Activated CD8-positive, alpha-beta memory T cell treated with anti-CD3 and anti-CD28 coated beads for 1 hour (primary cell): ENCODE measurements at regions not wholly inside any gene's neighbourhood (a gene's known extent, or its start where the extent isn't known, plus 50 kb on each side); places are given as distances from the start of the nearest gene placed in this dataset.

Experiments
- DNase-seq, 2 donors: peaks; one replicate each; pipeline ENCODE4 v3.0.0-alpha.2; 2020; ENCODE audit warnings: low read depth in 1 of 2; ENCODE audit errors: extremely low read depth in 1 of 2

DNA sequence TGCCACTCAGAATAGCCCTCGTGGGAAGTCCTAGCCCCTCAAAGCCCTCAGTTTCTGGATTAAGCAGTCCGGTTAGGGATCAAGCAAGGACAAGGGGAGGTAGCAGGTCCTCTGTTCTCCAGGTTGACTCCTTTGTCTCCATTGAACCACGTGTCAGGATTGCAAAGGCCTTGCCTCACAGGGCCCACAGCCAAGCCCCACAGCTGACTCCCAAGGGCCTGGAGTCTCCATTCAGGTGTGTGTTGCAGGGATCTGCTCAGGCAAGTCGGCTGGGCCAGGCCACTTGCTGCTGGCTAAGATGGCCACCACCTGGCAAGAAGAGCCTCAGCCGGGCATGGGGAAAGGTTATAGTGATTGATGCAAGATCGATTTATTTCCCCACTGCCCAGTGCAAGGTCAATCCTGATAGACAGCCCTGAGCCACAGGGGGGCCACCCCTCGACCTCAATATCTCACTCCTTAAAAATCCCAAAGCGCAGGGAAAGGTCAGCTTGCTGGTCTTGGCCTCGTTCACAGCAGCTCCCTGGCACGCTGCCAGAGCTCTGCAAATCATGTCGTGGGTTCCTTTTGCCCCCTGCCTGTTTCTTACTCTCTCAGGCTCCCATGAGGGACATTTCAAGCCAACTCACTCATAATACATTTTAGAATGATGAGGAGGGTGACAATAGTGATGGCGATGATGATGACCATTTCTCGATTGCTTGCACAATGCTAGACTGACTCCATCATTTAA, 75.9 kb downstream of the EDN3 start:
- DNase-seq, result no peak

DNA sequence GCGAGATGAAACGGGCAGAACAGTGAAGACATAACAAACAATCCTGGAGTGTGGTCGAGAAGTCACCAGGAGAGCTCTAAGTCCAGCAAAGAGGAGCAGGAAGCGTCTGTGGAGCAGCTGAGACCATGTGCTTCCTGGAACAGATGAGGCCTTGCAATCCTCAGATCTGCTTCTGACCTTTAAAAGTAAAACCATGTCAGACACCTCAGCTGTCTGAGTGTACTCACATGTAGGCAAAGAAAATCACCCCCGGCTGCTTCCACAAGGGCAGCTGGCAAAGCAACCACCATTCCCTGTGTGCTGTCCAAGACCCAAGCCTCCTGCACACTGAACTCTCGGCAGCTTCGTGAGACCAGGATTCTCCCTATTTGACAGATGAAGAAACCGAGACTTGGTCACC, 76.6 kb downstream of the EDN3 start:
- DNase-seq, result no peak

DNA sequence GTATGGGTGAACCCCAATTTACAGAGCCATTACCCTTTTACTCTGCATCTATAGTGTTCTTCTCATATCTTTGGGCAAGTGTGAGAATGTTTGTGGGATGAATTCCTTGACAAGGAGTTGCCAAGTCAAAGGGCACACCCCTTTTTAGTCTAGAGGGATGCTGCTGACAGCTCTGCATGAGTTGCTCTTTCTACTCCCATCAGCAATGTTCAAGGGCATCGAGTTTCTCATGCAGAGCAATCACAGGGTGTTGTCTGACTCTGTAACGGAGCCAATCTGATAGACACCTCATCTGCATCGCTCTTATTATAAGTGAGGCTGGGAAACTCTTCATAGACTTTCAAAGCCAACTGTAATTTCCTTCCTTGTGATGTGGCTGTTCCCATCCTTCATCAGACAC, 77.4 kb downstream of the EDN3 start:
- DNase-seq, result no peak

DNA sequence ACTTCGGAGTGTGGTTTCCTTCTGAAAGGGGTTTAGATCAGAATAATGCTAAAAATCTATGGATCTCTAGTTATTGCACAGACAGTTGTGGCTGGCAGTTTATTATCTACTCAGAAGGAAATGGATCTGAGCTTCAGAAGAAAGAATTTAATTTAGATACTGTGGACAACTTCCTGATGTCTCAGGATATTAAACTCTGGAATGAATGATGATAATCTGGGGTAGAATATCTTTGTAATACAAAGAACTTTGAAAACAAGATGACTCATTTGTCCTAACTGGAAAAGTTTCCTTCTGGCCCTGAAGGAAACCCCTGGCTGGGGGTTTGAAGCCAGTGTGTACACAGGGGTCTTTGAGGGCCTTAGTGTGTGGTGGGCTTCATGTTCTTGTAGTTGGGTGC, 78.0 kb downstream of the EDN3 start:
- DNase-seq, result no peak

DNA sequence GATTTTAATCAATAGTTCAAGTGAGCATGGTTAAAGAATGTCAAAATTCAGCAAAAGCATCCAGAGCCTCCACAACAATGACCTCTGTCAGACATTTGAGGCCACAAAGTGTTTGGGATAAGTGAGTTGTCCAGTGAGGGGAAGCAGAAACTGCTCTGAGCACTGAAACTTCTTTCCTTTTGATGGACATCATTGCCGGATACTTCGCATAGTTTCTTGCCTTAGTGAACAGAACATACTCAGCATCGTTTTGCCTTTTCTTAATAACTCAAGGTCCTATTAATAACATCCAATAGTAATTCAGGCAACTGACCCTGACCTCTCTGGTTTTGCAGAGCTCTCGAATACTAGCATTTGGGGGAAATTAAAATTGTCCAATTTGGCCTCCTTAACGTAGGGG, 78.6 kb downstream of the EDN3 start:
- no peak for DNase-seq

DNA sequence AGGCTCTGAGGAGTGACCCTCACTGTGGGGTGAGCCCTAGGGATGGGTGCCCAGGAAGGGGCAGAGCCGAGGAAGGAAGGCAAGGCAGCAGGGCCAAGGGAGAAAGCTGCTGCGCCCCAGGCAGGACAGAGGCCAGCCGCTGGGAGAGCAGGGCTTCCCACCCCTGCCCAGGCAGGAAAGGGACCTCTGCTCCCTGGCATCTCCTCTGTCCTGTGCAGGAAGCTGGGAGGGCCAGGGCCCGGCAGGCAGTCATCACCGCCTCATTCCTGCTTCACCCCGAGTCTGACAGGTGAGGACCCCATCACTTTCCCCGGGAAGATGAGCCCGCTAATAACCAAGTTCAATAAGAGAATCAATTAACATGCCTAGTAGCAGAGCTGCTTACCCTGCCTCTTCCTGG, 81.3 kb downstream of the EDN3 start:
- no peak for DNase-seq

DNA sequence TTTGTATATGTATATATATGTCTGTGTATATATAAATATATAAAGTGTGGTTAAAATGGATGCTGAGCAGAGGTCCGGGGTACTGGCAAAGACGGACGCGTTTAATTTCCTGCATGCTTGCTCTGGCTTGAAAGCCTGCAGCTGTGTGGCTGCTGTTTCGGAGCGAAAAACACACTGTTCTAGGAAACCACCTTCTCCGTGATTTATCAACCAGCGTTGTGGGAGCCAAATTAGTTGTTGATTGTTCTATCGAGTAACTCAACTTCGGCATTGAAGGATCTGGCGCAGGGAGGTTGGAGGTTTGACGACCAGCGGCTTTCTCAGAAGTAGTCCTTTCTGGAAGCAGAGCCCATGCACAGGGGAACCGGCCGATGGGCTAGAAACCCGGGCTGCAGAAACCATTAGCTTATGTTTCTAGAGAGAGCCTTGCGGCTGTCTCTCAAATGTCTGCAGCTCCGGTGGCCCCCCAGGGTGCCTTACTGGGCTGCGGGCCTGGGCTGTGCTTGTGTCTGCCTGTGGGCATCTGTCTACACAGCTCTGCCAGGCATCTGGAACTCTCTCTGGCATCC, 81.8 kb downstream of the EDN3 start:
- DNase-seq, result no peak

DNA sequence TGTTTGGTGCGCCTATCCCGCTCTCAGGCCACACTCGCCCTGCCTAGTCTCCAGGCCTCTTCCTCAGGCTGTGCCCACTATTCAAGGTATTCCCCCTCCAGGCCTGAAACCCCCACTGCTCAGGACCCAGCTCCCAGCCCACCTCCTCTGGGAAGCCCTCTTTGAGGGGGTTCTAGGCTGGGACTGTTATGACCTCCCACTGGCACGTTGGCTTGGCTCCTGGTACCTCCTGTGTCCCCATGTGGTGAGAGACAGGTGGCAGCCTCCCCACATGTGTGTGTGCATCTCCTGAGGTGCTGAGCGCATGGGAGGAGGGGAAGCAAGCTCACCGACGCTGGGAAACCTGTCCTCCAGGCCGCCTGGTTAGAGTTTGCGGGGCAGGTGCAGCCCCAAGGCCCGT, 82.5 kb downstream of the EDN3 start:
- no peak for DNase-seq

DNA sequence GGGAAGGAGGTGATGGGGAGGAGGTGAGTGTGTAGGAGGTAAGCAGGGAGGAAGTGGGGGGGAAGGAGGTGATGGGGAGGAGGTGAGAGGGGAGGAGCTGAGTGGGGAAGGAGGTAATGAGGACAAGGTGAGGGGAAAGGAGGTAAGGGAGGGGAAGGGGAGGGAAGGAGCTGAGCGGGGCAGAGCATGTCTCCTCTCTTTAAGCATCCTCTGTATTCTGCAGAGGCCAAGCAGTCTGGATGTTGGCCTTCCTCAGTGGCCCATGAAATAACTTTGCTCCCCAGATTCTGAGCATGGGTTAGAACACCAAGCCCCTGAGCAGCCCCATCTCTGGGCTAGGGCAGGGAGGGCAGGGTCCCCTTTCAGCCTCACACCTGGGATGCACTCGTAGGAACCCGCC, 84.6 kb downstream of the EDN3 start:
- no peak for DNase-seq

DNA sequence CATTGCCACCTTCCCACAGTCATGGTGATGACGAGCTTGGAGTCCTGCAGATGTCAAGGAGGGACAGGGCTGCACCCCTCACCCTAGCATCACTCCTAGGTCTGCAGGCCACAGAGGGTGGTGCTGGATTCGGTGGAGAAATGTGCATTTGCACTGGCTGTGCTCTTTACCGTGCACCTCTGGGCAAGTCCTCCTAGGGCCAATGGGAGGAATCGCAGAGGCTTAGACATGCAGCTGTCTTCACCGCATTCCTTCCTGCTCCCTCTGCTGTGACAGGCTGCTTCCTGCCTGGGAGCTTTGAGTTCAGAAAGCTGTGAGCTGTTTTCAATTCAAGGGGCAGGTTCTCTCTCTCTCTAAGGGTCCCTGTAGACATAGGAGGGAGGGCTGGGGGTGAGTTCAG, 85.1 kb downstream of the EDN3 start:
- no peak for DNase-seq

DNA sequence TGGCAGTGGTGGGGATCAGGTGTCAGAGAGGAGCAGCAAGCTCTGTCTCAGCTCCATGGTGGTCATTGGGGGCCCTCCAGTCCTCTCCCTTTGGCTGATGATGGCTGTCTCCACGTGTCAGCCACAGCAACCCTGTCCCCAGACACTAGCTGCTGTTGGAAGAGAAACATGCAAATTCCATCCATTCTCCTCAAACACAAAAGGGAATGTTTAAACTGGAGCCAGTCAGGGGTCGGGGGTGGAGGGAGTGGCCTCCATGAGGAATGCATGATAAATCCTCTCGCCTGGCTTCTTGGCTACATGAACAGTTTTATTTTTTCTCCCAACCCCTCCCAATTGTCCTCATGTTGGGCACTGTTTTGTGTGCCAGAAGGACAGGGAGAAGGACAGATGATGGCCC, 86.4 kb downstream of the EDN3 start:
- no peak for DNase-seq

DNA sequence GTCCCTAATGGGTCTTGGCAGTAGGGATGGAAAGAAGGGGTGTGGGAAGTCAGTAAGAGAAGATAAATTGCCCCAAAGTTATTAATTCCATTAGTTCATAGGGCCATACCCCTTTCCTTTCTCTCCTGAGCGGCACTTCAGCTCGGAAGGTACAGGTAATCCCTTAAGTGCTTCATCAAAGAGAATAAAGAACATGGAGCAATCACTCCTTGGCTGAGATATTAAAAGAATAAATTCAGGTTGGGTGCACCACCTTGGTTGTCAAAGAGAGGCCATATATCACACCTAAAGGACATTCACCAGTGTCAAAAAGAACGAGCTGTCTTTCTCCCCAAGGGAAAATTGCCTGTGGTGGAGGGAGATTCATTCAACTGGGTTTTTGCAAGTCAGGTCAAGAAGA, 87.5 kb downstream of the EDN3 start:
- DNase-seq, result no peak

DNA sequence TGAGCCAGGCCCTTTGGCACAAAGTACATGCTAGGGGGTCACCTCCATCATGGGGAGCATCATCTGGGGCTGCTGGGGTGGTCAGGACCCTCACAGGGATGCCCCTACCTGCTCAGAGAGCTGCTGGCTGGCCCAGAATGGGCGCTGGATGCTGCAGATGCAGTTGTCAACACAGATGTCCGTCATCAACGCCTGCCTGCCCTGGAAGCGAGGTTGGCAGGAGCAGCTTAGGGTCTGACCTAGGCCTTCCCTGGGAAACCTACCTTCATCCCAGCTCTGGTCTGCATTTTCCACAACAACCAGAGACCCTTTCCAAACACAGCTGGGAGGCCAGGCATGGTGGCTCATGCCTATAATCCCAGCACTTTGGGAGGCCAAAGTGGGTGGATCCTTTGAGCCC, 88.0 kb downstream of the EDN3 start:
- DNase-seq, result no peak

DNA sequence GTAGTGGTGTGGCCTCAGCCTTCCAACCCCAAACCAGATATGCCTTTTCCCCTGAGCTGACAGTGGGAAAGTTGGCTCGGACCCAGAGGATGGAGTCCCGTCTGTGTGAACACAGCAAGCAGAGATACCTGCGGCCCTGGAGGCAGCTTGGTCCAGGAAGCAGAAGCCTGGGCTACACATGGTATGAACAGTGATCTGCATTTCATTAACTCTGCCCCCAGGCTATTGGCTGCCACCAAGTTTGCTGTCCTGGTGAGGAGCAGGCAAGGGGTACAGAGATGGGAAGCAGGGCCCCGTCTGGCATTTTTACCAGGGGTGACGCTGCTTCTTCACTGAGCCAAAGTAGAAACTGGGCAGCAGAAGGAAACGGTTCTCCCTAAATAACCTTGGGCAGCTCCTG, 90.0 kb downstream of the EDN3 start:
- no peak for DNase-seq

DNA sequence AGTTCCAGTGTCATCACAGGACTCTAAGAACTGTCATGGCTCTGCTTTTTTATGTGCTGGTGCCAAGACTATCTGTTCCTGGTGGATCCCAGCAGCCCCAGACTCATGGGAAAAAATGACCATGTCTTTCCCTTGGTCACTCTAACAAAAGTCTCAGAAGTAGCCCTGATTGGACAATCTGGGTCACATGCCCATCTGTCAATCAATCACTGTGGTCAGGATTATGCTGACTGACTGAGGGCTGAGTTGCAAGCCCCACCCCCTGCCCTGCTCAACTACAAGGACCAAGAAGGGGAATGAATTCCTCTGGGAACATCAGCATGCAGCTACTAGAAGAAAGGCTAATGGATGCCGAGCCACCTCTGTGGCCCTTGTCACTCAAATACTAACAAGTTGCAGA, 91.6 kb downstream of the EDN3 start:
- no peak for DNase-seq

DNA sequence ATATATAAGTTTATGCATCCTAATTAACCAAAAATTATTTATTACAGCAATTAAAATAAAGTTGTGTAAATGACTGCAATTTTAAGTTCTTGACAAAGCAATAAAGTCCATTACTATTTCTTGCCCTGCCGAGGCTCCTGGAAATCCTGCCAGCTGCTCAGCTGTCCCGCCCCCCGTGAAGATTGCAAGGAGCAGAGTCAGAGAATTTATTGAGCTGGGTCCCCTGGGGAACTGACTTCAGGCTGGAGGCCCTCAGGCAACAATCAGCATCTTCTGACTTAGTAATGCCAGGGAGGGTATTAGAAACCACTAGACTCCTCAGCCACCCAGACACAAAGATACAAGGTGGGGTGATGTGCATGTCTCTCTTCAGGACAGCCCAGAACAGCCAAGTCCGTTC, 92.3 kb downstream of the EDN3 start:
- no peak for DNase-seq

DNA sequence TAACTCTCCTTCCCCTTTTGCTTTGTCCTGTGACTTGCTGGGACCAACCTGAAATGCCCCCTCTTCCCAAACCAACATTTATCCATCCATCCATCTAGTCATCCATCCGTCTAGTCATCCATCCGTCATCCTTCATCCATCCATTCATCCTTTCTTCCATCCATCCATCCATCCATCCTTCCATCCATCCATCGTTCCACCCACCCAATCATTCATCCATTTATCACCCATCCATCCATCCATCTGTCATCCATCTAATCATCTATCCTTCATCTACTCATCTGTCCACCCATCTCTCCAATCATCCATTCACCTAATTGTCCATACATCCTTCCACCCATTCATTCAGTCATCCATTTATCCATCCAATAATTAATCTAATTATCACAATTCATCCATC, 92.7 kb downstream of the EDN3 start:
- no peak for DNase-seq

DNA sequence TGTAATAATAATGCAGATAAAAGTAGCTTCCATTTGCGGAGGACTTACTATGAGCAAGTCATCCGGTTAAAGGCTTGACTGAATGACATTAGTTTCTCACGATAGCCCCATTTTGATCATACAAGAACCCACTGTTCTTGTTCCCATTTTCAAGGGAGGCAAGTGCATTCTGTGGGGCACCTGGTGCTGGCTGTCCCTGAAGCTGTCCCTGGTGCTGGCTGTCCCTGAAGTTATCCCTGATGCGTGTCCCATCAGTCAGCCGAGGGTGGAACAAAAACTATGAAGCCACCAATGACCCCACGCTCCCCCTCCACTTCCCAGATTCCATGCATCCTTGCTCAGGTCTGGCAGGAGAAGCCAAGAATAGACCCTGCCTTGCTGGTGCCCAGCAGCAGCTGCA, 95.3 kb downstream of the EDN3 start:
- DNase-seq, result no peak

DNA sequence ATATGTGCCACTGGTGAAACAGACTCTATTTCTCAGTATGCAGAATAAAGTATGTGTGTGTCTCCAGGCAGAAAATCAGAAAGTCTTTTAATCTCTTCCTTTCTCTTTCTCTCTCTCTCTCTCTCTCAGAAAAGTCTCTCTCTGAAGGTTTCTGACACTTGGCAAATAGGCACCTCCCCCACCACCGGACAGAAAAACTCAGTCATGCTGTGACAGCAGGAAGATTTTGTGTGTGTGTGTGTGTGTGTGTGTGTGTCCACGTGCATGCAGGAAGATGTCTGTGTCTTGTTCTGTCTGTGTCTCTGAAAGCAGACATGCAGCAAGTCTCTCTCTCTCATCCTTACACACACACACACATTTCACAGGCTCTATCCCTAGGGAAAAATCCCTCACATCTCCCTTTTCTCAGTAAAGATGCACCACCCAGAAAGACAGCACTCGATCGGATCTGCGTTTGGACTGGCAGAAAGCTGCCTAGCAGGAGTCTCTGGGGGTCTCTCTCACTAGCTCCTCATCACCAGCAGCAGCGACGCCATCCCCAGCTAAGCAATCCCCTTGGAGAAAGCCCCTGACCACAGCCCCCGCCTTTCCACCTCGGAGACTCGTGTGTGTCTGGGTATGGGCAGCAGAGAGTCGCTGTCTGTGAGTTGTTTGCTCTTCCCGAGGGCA, 98.3 kb downstream of the EDN3 start:
- DNase-seq, result no peak

DNA sequence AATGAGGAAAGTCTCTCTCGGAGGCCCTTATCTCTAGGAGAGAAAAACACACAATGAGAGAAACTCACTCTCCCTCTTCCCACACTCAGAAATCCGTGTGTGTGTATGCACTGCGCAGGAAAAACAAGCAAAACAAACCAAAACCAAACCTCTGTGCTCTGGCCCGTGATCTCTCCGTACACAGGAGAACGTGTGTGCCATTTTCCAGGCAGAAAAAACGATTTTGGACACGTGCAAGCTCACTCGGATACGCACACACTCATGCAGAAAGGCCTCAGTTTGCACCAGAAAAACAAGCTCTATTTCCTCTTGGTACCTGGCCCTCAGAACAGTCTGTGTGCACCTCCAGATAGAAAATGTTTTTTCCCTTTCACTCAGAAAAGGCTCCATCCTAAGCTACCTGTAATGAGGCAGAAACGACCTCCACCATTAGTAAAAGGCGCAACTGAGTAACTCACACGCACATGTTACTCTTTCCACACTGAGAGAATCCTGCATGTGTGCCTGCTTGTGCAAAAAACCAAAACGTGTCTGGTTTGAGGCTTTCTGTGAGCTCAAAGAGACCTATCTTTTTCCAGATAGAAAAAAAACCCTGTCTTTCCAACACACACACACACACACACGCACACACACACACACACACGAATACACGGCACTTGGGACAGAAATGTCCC, 99.2 kb downstream of the EDN3 start:
- DNase-seq, result no peak

DNA sequence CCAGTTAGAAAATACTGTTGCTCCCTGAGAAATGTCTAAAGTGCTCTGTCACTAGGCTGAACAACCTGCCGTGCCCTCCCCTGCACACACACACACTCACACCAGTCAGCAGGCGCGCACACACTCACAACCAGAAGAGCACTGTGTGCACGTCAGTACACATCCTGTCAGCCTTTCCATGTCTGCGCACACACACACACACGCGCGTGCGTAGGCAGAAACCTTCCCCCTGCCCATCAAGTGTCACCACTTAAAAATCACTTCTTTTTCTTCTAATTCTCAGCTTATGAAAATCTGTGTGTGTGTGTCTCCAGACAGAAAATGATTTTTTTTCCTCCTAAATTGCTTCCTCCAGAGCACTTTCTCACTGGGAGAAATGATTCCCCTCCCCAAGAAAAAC, 100.3 kb downstream of the EDN3 start:
- no peak for DNase-seq

DNA sequence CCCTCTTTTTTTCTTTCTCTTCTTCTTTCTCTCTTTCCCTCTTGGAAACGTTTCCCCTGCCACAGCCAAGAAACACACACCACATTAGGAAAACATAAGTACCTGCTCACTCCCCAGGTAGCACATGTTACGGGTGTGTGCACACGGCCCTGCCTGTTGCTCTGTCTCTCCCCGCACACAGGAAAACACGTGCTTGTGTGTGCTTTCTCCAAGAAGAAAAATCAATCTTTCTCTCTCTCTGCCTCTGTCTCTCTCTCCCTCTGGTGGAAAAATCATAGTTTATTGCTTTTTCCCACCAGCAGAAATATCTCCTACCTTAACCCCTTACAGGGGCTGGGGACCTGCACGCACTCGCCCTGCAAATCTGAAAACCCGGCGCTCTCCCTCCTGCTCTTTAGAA, 102.3 kb downstream of the EDN3 start:
- no peak for DNase-seq
